MM.1S (cell line): ENCODE measurements at regions not wholly inside any gene's neighbourhood (a gene's known extent, or its start where the extent isn't known, plus 50 kb on each side); places are given as distances from the start of the nearest gene placed in this dataset.

Source experiments
- EZH2 ChIP-seq: fragments of 300-600 bp; sonication (generic); optimal IDR thresholded peaks from 2 replicates; pipeline ENCODE3; 2017; ENCODE audit warnings: low read depth, mild to moderate bottlenecking, antibody characterized with exemption, low read length, mixed read lengths
- EZH2phosphoT487 ChIP-seq: fragments of 300-600 bp; sonication (generic); IDR thresholded peaks from 2 replicates; pipeline ENCODE4 v1.6.1; 2018; ENCODE audit warnings: antibody characterized with exemption, low read length
- TF ChIP-seq, protein P1 (sequence below): fragments of 300-600 bp; sonication (generic); IDR thresholded peaks from 2 replicates; pipeline ENCODE4 v1.5.1; 2016; ENCODE audit warnings: antibody characterized with exemption, low read length, mixed read lengths

DNA sequence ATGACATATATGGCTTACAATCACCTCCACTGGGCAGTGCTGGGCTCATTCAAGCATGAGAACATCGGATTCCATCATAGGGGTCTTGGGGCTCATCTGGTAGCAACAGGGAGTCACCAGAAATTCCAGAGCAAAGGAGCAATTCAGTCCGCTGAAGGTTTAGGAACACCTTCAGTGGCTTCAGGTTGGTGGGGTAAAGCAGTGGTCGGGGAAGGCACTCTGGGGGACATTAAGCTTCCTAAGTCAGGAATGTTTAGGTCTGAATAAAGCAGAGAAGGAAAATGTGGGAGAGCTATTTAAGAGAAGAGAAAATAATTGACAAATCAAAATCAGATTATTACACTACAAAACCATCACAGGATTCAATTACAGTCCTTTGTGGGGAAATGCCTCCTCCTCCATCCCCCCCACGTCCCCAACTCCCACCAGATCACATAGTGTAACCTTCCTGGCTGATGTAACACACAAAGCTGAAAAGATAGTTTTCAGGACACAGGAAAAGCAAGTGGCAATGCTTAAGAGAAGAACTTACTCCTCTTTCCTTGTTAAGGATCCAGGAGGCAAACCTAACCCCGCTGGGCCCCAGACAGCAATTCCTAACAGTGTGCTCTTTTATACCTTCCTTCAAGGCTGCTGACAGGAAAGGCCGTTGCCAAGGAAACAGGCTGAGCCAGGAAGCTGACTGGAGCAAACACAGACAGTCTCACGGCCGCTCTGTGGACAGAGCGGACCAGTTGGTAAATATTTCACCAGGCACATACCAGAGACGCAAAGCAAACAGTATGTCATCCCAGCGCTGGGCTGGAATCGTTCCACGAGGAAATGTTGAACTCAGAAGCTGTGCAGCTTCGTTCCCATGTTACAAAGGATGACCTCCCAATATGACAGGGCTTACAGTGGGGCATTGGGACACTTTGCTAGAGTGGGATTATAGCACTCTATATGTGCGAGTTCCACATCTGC, 57.5 kb upstream of the LMCD1 start:
- TF ChIP-seq, protein P1, sequence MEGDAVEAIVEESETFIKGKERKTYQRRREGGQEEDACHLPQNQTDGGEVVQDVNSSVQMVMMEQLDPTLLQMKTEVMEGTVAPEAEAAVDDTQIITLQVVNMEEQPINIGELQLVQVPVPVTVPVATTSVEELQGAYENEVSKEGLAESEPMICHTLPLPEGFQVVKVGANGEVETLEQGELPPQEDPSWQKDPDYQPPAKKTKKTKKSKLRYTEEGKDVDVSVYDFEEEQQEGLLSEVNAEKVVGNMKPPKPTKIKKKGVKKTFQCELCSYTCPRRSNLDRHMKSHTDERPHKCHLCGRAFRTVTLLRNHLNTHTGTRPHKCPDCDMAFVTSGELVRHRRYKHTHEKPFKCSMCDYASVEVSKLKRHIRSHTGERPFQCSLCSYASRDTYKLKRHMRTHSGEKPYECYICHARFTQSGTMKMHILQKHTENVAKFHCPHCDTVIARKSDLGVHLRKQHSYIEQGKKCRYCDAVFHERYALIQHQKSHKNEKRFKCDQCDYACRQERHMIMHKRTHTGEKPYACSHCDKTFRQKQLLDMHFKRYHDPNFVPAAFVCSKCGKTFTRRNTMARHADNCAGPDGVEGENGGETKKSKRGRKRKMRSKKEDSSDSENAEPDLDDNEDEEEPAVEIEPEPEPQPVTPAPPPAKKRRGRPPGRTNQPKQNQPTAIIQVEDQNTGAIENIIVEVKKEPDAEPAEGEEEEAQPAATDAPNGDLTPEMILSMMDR: no peak
- no peak for TF ChIP-seq EZH2phosphoT487
- no peak for TF ChIP-seq EZH2
